ENCODE measurements at regions not wholly inside any gene's neighbourhood (a gene's known extent, or its start where the extent isn't known, plus 50 kb on each side); places are given as distances from the start of the nearest gene placed in this dataset.

GRCh38 chr6:137700751-137701477, 166.1 kb upstream of the TNFAIP3 start:
- ChIA-PET CTCF (no interaction called here), POLR2A (no interaction called here)
- Histone ChIP-seq H3K36me3 (replicated peaks in 1 of 2; ENCODE audit: control insufficient read depth in 1 of 2, insufficient read depth in 2 of 2, low read length in 1 of 2) (no peaks in the 10 kb centered on the region), H3K4me2 (no peak overlapping the region), H3K4me1 (ENCODE audit: control insufficient read depth in 1 of 2, insufficient read depth in 2 of 2, low read depth in 1 of 2, low read length in 1 of 2) (no peaks in the 10 kb centered on the region), H2AFZ (ENCODE audit: low read depth) (no peak overlapping the region), H3F3A (replicated peaks; ENCODE audit: insufficient read depth) (no peaks in the 10 kb centered on the region), H4K20me1 (ENCODE audit: insufficient read depth) (no peaks in the 10 kb centered on the region), H3K4me3 (ENCODE audit: low read depth in 2 of 2, low read length in 1 of 2) (no peak overlapping the region), H3K9ac (no peak overlapping the region), H3K9me3 (no peaks in the 10 kb centered on the region), H3K27me3 (ENCODE audit: insufficient read depth) (no peaks in the 10 kb centered on the region; the same call in 1 of the 2 replicates), H3K9me2 (no peaks in the 10 kb centered on the region), H3K27ac (ENCODE audit: low read depth in 2 of 2, low read length in 1 of 2) (no peak overlapping the region), H3K79me2 (ENCODE audit: insufficient read depth) (no peaks in the 10 kb centered on the region)
- TF ChIP-seq TEAD4 (IDR thresholded peaks at IDR 0.05; ENCODE audit: borderline replicate concordance, insufficient read depth) (no peak), RAD21 (IDR thresholded peaks at IDR 0.05; ENCODE audit: low read length) (no peak), YY1 (IDR thresholded peaks at IDR 0.05; ENCODE audit: low read depth) (no peak), CTCF (IDR thresholded peaks at IDR 0.05) (no peak), NRF1 (IDR thresholded peaks at IDR 0.05; ENCODE audit: low read depth, low read length) (no peak), RFX5 (IDR thresholded peaks at IDR 0.05; ENCODE audit: low read length) (no peak), SIN3A (IDR thresholded peaks at IDR 0.05; ENCODE audit: borderline replicate concordance, low read depth, low read length) (no peak), SMC3 (IDR thresholded peaks at IDR 0.05; ENCODE audit: low read depth, low read length) (no peak), IRF3 (IDR thresholded peaks at IDR 0.05; ENCODE audit: low read depth, low read length) (no peak), CHD2 (IDR thresholded peaks at IDR 0.05; ENCODE audit: low read length, partially characterized antibody) (no peak), TAF1 (IDR thresholded peaks at IDR 0.05; ENCODE audit: borderline replicate concordance, low read depth, low read length) (no peak), EP300 (IDR thresholded peaks at IDR 0.05; ENCODE audit: borderline replicate concordance in 1 of 2, low read depth in 1 of 2, low read length in 1 of 2) (no peak), FOXJ3 (CRISPR knock-in tag; IDR thresholded peaks at IDR 0.05) (no peak), ZBTB33 (IDR thresholded peaks at IDR 0.05; ENCODE audit: borderline replicate concordance, low read depth) (no peak), GABPA (IDR thresholded peaks at IDR 0.05; ENCODE audit: low read depth) (no peak), GATA2 (CRISPR knock-in tag; IDR thresholded peaks at IDR 0.05) (no peak), MEF2A (IDR thresholded peaks at IDR 0.05; ENCODE audit: borderline replicate concordance, low read depth) (no peak), RXRA (IDR thresholded peaks at IDR 0.05; ENCODE audit: borderline replicate concordance, low read depth) (no peak)
- WGBS (ENCODE audit: low lambda C conversion rate): 10% methylated on average over 7 of the region's 7 CpGs
- DNase-seq: no peak

All from SK-N-SH (cell line).